GM19023 (cell line): ENCODE measurements at regions not wholly inside any gene's neighbourhood (a gene's known extent, or its start where the extent isn't known, plus 50 kb on each side); places are given as distances from the start of the nearest gene placed in this dataset.
A peak's percentile ranks its signal among the peaks of the same experiment; 100 is the strongest.

Source experiments
- ATAC-seq: cut with Tn5 transposase; IDR thresholded peaks from one replicate; pipeline ENCODE4 v1.9.1; 2021; ENCODE audit warnings: mild to moderate bottlenecking, moderate library complexity; ENCODE audit not compliant: unreplicated experiment

DNA sequence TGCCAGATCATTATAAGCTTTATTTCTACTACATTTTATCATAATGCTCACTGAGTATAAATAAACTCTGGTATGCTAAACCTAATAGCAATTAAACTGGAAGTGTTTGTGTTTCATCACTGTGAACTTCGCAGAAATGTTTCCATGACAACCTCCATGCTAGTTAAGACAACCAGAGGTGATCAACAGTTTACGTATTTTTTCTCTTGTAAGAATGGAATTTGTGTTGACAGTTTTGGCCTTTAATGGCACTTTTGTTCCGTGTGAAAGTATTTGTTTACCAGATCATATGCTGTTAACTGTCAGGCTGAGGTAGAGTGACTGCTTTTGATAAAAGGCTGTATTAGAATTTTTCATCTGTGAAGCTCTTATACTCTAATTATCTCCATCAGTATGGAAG is 212.1 kb upstream of the PPP1R3A start:
- ATAC-seq: no peak

- no peak for ATAC-seq
Measured at GRCh38 chr7:114128880-114129279, 210.1 kb upstream of the PPP1R3A start.

- ATAC-seq: no peak
Measured at GRCh38 chr7:114126095-114126494, 207.3 kb upstream of the PPP1R3A start.

GRCh38 chr7:114112806-114113205 is 194.0 kb upstream of the PPP1R3A start:
- no peak for ATAC-seq

DNA sequence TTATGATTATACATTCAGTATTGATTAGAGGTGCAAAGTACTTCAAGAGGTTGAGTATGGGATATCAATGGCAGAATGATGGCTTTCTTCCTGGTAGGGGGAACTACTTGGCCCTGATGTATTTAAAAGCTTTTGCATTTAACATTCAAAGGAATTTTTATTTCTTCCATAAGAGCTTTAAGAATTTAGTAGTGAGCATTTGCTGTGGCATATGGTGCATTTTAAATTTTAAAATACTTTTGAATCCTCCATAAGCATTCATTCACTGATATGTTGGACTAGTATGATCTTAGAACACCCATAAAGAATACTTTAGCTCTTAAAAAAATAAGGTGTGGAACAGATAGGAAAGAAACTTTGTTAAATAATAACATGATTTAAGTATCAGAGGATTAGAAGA is 191.9 kb upstream of the PPP1R3A start:
- ATAC-seq: no peak

DNA sequence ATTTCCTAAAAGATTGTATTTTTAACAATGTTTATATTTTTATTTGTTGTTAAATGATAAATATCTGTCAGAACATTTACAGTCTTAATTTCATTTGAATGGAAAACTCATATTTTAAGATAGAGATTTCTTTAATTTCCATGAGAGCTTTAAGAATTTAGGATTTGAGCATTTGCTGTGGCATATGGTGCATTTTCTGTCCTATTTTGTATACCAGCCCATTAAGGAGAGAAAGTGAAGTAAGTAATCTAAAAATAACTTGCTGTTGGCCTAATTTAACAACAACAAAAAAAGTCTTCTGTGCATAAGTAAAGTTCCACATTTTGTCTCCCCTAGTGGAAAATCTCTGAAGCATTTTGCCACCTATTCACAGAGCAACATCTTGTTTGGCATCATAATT is 190.9 kb upstream of the PPP1R3A start:
- ATAC-seq: no peak

DNA sequence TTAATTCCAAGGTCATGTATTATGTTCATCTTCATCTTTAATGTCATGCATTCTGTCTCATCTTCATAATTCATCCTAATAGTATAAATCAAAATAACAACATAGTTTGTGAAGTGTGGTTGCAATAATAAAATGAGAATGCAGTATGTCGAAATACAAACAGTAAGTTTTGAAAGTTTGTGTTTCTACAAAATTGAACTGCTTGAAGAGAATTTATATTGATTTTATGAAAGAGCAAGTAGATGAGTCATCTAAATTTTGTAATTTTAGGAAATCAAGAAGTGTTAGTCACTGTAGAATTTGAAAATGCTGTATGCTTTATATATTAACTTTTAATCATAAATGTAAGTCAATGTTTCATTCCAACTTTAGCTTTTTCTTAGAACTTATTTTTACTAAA is 190.5 kb upstream of the PPP1R3A start:
- ATAC-seq: no peak

DNA sequence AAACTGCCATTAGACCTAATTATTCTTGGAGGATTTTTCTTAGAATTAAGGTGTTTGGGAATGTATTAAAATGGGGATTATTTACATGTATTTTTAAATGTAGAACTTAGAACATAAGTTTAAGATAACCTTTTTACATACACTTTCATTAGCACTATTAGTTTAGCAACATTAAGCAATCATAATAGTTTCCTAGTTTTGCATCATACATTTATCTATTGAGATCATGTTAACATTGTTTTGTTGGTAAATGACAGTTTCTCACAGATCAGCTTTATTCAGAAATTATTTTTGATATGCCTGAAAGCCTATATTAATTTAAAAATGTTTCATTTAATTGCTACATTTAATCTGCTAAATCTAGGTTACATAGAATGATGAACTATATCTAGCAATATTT is 189.7 kb upstream of the PPP1R3A start:
- ATAC-seq: no peak

DNA sequence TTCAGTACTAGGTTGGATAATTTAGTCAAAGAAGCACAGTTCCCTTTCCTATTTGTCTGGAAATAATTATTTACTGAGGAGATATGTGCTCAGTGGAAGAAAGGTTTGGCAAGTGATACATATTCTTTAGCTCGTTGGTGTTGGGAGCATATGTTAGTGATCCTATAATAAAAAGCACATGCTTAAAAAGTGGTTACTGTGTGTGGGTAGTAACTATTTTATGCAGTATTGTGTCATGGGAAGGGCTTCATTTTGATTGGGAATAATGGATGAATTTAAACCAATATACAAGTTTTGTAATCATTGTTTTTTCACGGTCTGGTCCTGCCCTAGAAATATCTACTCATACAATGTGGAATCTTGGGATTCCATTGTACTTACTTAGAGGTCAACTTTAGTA is 188.7 kb upstream of the PPP1R3A start:
- ATAC-seq: no peak

DNA sequence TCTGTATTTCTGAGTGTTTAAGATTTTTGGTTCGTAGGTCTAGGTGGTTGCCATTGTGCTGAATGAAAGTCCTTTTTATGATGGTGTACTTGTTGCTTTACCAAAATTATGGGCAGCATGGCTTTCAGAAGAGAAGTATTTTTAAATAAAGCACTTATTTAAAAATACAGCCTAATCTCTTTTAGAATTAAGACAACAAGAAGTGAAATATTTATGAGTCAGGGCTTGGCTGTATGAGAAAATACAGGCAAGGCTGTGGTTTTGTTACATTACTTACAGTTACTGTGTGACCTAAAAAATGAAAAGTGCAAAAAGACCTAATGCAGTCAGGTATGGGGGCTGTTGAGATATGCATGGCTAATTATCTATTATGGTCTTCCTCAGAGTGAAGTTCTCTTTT is 185.2 kb upstream of the PPP1R3A start:
- no peak for ATAC-seq

DNA sequence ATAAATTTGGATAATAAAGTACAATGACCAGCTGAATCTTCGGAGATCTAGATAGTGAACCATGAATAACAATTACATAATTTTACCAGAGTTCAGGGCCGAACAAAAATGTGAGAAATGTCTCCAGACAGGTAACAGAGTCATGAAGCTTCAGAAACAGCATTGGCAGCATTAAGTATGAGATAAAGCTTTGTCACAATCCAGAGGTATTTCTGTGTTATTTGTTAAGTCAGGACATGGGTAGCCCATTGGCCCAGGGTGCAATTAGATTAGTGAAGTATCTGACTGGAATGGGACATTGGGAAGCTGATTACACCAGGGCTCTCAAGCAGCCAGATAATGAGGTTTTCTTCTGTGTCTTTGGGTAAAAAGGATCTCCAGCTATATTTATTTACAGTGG is 184.2 kb upstream of the PPP1R3A start:
- no peak for ATAC-seq

GRCh38 chr7:114102131-114102530 is 183.3 kb upstream of the PPP1R3A start:
- no peak for ATAC-seq

DNA sequence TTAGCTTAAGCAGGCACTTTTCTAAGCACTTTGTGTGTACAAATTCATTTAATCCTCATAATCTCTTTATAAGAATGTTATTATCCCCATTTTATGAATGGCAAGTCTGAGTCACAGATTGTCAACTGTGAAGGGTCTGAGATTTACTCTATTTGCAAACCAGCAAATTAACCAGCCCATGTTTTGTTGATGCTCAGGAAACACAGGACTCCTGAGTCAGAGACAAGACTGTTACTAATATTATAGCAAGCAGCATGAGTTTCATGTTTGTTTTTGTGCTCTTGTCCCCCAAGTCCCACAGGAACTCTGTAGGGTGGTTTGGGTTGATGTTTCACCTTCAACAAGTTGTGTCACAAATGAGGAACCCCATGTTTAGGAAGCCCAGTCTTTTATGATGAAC is 182.0 kb upstream of the PPP1R3A start:
- ATAC-seq: no peak

GRCh38 chr7:114099337-114099736 is 180.5 kb upstream of the PPP1R3A start:
- ATAC-seq: no peak

GRCh38 chr7:114095885-114096284 is 177.1 kb upstream of the PPP1R3A start:
- ATAC-seq: no peak

GRCh38 chr7:114088470-114088940 is 169.7 kb upstream of the PPP1R3A start:
- ATAC-seq: no peak

- ATAC-seq: no peak
Measured at GRCh38 chr7:114087653-114088469, 169.1 kb upstream of the PPP1R3A start.

- ATAC-seq: no peak
Measured at GRCh38 chr7:114086914-114087652, 168.3 kb upstream of the PPP1R3A start.

- ATAC-seq: no peak
Measured at GRCh38 chr7:114086537-114086913, 167.7 kb upstream of the PPP1R3A start.

DNA sequence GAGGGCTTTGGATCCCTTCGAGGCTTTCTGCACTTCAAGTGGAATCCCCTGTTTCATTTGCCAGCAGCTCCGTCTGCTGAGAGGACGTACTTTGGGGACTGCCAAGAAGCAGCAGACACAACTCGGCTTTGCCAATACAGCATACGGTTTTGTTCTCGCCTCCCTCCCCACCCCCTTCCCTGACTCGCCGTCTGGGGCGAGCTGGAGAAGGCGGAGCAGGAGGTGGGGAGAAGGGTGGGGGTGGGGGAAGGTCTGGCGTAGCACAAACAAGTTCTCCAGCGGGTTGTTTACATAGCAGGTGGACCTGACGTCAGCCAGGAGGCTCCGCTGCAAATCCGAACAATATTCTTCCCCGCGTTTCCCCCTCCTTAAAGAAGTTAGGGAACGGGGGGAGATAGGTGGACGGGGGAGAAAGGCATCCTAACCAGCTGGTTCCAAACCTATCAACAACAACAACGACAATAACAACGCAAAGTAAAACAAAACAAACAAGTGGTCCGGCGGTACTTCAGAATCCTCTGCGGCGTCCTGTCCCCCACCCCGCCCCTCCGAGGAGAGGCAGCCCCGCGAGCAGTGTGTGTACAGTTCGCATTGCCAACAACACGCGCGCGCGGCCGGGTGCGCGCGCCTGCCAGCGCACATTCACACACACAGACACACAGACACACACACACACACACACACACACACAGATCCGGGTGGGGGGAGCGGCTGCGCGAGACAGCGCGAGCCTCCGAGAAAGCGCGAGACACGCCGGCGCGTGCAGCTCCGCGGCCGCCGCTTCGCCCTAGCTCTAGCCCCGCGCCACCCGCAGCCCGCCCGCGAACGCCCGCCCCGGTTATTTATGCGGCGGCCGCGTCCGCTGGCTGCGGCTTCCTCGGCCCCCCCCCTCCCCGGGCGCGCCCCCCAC is 167.0 kb upstream of the PPP1R3A start:
- peak; percentile 42 for ATAC-seq

- ATAC-seq: no peak
Measured at GRCh38 chr7:114085313-114085591, 166.4 kb upstream of the PPP1R3A start.
